GM19455 (cell line): ENCODE measurements at regions not wholly inside any gene's neighbourhood (a gene's known extent, or its start where the extent isn't known, plus 50 kb on each side); places are given as distances from the start of the nearest gene placed in this dataset.

ENCODE experiments used
- ATAC-seq: cut with Tn5 transposase; IDR thresholded peaks from one replicate; pipeline ENCODE4 v1.9.1; 2021; ENCODE audit not compliant: unreplicated experiment

GRCh38 chr1:105964879-105965278 is 1091.6 kb upstream of the PRMT6 start:
- ATAC-seq = no peak

GRCh38 chr1:105997516-105997915 is 1059.0 kb upstream of the PRMT6 start:
- no peak for ATAC-seq

- no peak for ATAC-seq
Measured at GRCh38 chr1:106022312-106022902, 1034.1 kb upstream of the PRMT6 start.

- ATAC-seq = no peak
Measured at GRCh38 chr1:106027871-106028270, 1028.6 kb upstream of the PRMT6 start.

GRCh38 chr1:106037526-106037925 is 1018.9 kb upstream of the PRMT6 start:
- no peak for ATAC-seq

GRCh38 chr1:106038260-106038659 is 1018.2 kb upstream of the PRMT6 start:
- ATAC-seq = no peak

- ATAC-seq = no peak
Measured at GRCh38 chr1:106043971-106044370, 1012.5 kb upstream of the PRMT6 start.

GRCh38 chr1:106047210-106047609 is 1009.3 kb upstream of the PRMT6 start:
- no peak for ATAC-seq

GRCh38 chr1:106049595-106049994 is 1006.9 kb upstream of the PRMT6 start:
- ATAC-seq = no peak

GRCh38 chr1:106055855-106056254 is 1000.6 kb upstream of the PRMT6 start:
- no peak for ATAC-seq

GRCh38 chr1:106061586-106062495 is 994.6 kb upstream of the PRMT6 start:
- ATAC-seq = no peak

GRCh38 chr1:106063510-106063909 is 993.0 kb upstream of the PRMT6 start:
- no peak for ATAC-seq

GRCh38 chr1:106072909-106073600 is 983.4 kb upstream of the PRMT6 start:
- peak; percentile 81 for ATAC-seq

GRCh38 chr1:106080608-106081325 is 975.7 kb upstream of the PRMT6 start:
- no peak for ATAC-seq

GRCh38 chr1:106111044-106111443 is 945.4 kb upstream of the PRMT6 start:
- ATAC-seq = no peak

GRCh38 chr1:106113851-106114250 is 942.6 kb upstream of the PRMT6 start:
- ATAC-seq = no peak

GRCh38 chr1:106120789-106121188 is 935.7 kb upstream of the PRMT6 start:
- ATAC-seq = no peak

- no peak for ATAC-seq
Measured at GRCh38 chr1:106121728-106122127, 934.7 kb upstream of the PRMT6 start.

GRCh38 chr1:106134561-106134960 is 921.9 kb upstream of the PRMT6 start:
- no peak for ATAC-seq

- ATAC-seq = no peak
Measured at GRCh38 chr1:106173101-106173500, 883.4 kb upstream of the PRMT6 start.

GRCh38 chr1:106178791-106179190 is 877.7 kb upstream of the PRMT6 start:
- ATAC-seq = no peak
